Liver (tissue), 3 donors: ENCODE measurements at regions not wholly inside any gene's neighbourhood (a gene's known extent, or its start where the extent isn't known, plus 50 kb on each side); places are given as distances from the start of the nearest gene placed in this dataset.

Source experiments
- ATF3 ChIP-seq: IDR thresholded peaks from 2 replicates; pipeline ENCODE4 v1.6.1; 2016; ENCODE audit warnings: antibody characterized with exemption
- CTCF ChIP-seq: fragments of 150-350 bp; IDR thresholded peaks from 2 replicates; pipeline ENCODE4 v1.5.1; 2017; ENCODE audit warnings: improper control_type of control experiment, low read depth, low read length; ENCODE audit not compliant: missing input control
- GABPA ChIP-seq, 2 donors: IDR thresholded peaks in 1 of 2; conservative IDR thresholded peaks in 1 of 2; 2 replicates each; pipeline ENCODE4 v1.6.1; 2016; ENCODE audit warnings: antibody characterized with exemption in 2 of 2, mild to moderate bottlenecking in 1 of 2, moderate library complexity in 1 of 2
- HNF4A ChIP-seq, 2 donors: conservative IDR thresholded peaks; 2 replicates each; pipeline ENCODE4 v1.6.1; 2016; ENCODE audit warnings: antibody characterized with exemption in 2 of 2, mild to moderate bottlenecking in 2 of 2
- RXRA ChIP-seq, 2 donors: IDR thresholded peaks; 2 replicates each; pipeline ENCODE4 v1.6.1; 2017 to 2018; ENCODE audit warnings: antibody characterized with exemption in 2 of 2, mild to moderate bottlenecking in 1 of 2
- SP1 ChIP-seq: IDR thresholded peaks from 2 replicates; pipeline ENCODE4 v1.6.1; 2018; ENCODE audit warnings: antibody characterized with exemption, mild to moderate bottlenecking
- YY1 ChIP-seq: IDR thresholded peaks from 2 replicates; pipeline ENCODE4 v1.6.1; 2016; ENCODE audit warnings: antibody characterized with exemption, mild to moderate bottlenecking
- ZBTB33 ChIP-seq: IDR thresholded peaks from 2 replicates; pipeline ENCODE4 v1.6.1; 2016; ENCODE audit warnings: antibody characterized with exemption
- donor health status: healthy.
- donor health status: healthy.

- TF ChIP-seq CTCF (no peak), ZBTB33 (no peak), SP1 (no peak), ATF3 (no peak), YY1 (no peak), HNF4A (conservative IDR thresholded peaks at IDR 0.05) (no peak), RXRA (IDR thresholded peaks at IDR 0.05) (no peak), GABPA (IDR thresholded peaks at IDR 0.05 in 1 of 2, conservative IDR thresholded peaks at IDR 0.05 in 1 of 2) (no peak)
These were observed 423.2 kb upstream of the RORB start for GRCh38 chr9:74073897-74074296.
